SIG-M5 (cell line): ENCODE measurements at regions not wholly inside any gene's neighbourhood (a gene's known extent, or its start where the extent isn't known, plus 50 kb on each side); places are given as distances from the start of the nearest gene placed in this dataset.

ENCODE experiments used
- DNase-seq: peaks from one replicate; lab custom pipeline; 2025; lab: John Stamatoyannopoulos, UW

DNA sequence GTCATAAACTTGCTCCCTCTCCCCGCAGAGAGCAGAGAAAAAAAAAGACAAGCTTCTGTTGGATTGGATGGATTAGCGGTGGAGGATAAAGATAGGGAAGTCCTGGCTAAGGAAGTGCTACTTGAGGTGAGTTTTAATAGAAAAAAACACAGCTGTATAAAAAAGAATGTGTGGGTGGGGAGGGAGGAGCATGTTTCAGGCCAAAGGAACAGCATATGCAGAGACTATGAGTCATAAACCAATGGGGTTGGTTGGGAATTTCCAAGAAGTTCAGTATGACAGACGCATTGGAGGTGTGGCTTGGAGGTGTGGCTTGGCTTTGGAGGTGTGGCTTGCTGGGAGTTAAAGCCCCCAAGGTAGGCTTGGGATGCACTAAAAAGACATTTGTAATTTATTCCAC lies 103.0 kb upstream of the LSM8 start:
- DNase-seq, result no peak

DNA sequence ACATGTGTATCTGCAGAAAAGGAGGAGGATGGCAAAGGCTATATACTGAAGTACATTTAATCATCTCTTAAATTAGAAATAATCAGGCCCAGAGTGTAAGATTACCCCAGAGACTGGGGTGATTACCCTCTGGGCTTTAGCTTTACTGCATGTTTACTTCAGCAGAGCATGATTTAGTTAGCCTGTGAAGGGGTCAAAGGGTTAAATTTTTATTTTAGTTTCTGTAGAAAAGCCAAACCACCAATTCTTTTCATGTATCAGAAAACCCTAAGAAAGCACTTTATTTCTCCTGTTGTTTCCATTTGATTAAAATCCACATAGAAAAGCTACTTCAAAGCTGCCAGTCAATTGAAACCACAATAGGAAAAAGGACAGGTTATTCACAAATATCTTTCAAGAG lies 101.5 kb upstream of the LSM8 start:
- DNase-seq, result no peak

DNA sequence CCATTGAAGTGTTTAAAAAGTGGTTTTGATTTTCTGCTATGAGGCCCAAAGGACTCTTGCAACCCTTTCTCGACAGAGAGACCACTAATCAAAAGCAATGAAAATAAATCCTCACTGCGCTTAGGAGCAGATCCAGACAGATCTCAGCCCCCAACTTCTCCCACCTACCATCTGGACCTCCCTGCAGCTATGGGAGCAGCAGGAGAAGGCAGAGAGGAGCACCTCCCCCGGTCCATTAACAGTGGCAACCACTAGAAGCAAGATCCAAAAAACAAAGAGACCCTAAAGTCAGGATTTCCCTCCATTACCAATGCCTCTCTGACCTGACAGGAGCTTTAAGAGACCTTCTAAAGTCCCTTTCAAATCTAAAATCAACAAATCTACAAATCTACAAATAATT lies 99.0 kb upstream of the LSM8 start:
- no peak for DNase-seq

DNA sequence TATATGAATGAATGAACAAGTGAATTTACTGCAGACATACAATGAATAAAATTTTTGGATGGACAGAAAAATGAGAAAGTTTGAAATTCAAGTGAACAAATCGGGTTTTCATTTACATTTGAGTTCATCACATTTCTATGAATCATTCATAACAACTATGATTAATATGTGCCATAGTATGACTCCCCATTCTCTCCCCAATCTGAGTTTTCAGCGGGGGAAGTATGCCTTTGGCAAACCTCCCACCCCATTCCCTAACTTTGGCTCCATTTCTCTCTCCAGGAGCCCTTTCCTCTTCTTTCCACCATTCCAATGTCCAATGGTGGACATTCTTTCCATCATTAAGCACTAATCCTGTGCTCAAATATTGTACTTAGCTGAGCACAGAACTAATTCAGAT lies 96.8 kb upstream of the LSM8 start:
- no peak for DNase-seq

DNA sequence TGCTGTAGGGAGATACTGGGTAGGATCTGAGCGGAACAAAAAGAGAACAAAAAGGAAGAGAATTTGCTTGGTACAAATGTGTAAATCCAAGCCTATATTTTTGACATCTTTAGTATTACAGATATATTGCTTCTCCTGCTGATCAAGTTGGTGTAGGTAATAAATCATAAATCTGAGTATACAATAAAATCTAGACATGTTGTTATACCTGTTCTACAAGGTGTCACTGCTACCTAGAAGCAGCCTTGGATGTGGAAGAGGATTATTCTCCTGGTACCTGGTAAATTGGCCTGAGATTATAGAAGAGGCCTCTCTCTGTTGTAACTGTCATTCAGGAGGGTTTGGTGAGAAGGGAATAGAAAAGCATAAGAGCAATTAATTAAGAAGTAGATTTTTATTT lies 89.9 kb upstream of the LSM8 start:
- DNase-seq, result no peak

DNA sequence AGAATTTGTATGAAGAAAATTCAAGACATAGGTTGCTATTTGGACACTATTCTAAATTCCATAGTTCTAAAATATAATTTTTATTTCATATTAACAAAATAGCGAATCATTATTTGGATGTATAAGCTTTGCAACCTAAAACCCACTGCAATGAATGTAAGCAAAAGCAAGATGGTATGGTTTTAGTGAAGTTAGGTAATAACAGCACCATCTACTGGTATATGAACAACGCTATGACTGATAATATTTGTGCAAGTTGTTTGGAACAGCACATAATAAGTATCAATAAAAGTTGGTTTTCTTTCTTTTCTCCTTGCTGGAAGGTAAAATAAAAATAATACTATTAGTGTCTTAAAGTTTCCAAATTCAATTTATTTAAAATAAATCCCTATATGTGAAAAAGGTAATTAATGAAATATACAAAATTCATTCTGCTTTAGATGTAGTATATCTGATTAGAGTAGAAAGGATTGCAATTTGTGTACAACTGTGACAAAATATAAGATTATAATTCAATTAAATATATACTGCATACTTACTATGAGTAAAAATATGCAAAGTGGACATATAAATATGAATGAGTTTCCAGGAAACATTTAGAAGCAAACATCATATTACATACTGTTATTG lies 79.0 kb upstream of the LSM8 start:
- peak; percentile 10 for DNase-seq

DNA sequence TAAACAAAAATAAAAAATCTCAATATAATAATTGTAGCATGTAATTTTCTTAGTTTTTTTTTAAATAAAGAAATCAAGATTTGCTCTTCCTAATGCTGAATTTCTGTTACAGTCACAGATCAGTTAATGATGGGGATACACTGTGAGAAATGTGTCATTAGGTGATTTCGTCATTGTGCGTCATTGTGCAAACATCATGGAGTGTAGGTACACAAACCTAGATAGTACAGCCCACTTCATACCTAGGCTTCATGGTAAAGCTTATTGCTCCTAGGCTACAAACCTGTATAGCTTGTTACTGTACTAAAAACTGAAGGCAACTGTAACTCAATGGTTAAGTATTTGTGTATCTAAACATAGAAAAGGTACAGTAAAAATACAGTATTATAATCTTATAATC lies 74.4 kb upstream of the LSM8 start:
- no peak for DNase-seq

DNA sequence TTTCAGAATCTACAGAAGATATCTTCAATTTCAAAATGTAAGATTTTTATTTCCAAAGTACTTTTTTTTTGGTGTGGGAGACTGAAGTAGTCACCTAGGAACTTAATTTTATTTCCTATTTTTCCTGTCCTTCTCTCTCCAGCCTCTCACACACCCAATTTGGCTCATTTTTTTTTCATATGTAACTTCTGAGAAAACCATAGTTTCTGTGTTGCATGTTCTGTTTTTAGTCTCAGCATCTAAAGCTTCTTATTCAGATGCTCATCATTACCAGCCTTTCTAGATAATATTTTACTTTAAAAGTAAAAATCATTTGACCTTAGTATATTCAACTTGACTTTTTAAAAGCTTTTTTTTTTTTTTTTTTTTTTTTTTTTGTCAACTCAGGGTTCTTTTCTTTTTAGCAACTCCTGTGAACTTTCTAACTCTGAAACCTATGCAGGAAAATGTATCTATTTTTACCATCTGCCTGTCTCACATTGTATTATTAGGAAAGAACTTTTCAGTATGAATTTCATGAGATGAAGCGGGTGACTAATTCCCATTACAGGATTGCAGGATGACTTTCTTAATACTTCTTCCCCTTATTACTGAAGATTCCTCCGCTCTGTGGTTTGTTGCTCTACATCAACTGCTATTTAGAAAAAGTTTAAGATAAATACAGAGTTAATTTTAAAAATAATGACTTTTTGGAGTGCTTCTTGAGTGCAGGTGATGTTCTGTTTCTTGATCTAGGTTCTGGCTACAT lies 73.6 kb upstream of the LSM8 start:
- no peak for DNase-seq

DNA sequence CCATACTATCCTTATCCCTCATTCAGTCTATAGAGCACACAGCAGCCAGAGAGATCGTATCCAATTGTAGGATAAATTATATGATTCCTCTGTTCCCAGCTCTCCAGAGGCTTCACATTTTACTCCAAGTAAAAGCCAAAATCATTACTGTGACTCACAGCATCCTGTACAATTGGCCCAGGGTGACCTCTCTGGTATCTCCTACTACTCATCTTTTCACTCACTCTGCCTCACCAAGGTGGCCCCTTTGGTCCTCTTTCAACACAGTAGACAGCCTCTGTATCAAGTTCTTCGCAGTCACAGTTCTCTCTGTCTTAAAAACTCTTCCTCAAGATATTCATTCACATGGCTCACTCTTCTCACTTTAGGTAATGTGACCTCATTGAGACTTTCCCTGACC lies 72.6 kb upstream of the LSM8 start:
- DNase-seq, result no peak

DNA sequence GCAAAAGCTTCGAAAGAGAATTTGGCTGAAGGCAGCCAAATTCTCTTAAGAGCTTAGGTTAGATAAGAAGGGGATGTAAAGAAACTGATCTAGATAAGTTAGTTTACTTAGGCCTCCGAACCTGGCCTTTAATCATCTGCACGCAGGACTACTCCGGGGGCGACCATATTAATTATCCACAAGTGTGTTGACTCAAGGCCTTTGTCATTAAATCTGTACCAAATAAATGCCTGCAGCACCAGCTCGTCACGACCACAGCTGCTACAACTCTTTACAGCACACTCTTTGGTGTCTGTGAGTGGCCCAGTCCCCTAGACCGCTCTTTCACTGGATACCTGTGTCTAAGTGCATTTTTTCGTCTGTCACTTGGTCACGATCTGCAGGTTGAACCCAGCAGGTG lies 69.8 kb upstream of the LSM8 start:
- DNase-seq, result no peak

DNA sequence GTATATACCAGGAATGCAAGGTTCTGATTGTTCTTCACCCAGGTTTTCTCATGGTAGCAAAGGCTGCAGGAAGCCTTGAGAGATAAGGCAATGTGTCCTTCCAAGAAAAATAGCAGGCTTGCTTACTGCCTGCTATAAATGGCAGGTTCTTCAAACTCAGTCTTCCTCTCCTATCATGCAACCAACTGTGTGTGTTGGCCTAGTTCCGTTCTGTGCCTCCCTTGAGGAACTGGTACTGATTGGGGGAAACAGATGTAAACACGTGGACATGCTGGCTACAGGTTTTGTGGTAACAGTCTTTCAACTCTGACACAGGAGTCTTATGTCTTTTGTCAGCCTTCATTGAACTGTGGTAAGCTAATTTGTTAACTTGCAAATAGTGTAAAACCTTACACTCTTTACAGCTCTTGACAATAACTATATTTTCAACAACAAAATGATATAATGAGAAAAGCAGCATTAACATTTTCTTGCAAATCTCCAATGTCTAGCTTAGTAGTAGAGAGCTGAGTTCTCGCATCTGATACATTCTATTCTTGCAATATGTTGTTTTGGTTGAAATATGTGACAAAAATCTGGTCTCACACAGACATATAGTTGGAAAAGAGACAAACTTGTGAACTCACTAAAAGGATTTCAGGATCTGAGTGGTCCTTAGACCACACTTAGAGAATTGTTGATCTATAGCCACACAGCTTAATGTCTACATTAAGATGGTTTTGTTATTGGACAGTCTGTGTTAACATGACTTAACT lies 54.7 kb upstream of the LSM8 start:
- DNase-seq, result no peak

DNA sequence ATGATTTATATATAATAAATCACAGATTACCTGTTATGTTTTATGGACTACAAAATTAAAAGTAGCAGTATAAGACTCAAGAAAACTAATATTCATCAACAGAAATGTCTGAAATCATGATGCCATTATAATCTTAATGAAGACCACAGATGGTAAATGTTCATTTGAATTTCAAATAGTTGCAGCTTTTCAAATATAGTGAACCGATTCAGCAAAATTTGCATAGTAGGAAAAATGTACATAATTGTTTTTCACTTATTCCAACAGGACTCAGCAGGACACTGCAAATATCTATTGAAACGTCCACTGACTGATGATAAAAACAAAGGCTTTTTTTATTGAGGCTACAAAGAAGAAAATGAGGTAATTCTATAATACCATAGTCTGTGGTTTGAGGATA lies 51.2 kb upstream of the LSM8 start:
- no peak for DNase-seq
